PC-3 (cell line): ENCODE measurements at regions not wholly inside any gene's neighbourhood (a gene's known extent, or its start where the extent isn't known, plus 50 kb on each side); places are given as distances from the start of the nearest gene placed in this dataset.

Experiments
- ATAC-seq: fragments of 200-7000 bp; cut with Tn5 transposase; 2 replicates; pipeline ENCODE4 v1.9.1; 2020; ENCODE audit warnings: mild to moderate bottlenecking, moderate library complexity
- BruUV-seq: library from RNA; stranded (reverse); fragments of 400-500 nt; replicated peaks from 2 replicates; lab custom pipeline; 2021; lab: Mats Ljungman, UMichigan
- CTCF ChIA-PET: fragments of 300-600 bp; sonication (Branson Sonifier 250); formaldehyde crosslinking; loops from one replicate; lab custom pipeline; 2022; ENCODE audit warnings: antibody characterized with exemption; lab: Charles Lee
- POLR2A ChIA-PET: fragments of 300-600 bp; sonication (Branson Sonifier 250); formaldehyde crosslinking; loops from one replicate; lab custom pipeline; 2022; ENCODE audit warnings: antibody characterized with exemption; ENCODE audit not compliant: unreplicated experiment; lab: Charles Lee
- DNase-seq: peaks from one replicate; pipeline ENCODE4 v3.0.0-alpha.2; 2015
- H2AFZ ChIP-seq: fragments of 300-600 bp; sonication (generic); 2 replicates; pipeline ENCODE4 v1.6.0; 2016; ENCODE audit warnings: antibody characterized with exemption, low read length
- H3F3A ChIP-seq: fragments of 300-600 bp; sonication (generic); one replicate; pipeline ENCODE4 v1.6.0; 2017; ENCODE audit warnings: antibody characterized with exemption, low read length, control low read depth, mild to moderate bottlenecking; ENCODE audit not compliant: unreplicated experiment
- H3K27ac ChIP-seq: fragments of 300-600 bp; sonication (generic); 2 replicates; pipeline ENCODE4 v1.5.1; 2016; ENCODE audit warnings: mild to moderate bottlenecking, low read length
- H3K27me3 ChIP-seq: fragments of 300-600 bp; sonication (generic); 2 replicates; pipeline ENCODE4 v1.6.1; 2016; ENCODE audit warnings: low read length, mixed read lengths
- H3K36me3 ChIP-seq: fragments of 300-600 bp; sonication (generic); 2 replicates; pipeline ENCODE4 v1.6.1; 2016; ENCODE audit warnings: low read depth, mixed run types, low read length, mixed read lengths
- H3K4me1 ChIP-seq: fragments of 300-600 bp; sonication (generic); 2 replicates; pipeline ENCODE4 v1.5.1; 2016; ENCODE audit warnings: low read length; ENCODE audit not compliant: insufficient read depth
- H3K4me2 ChIP-seq: fragments of 300-600 bp; sonication (generic); 2 replicates; pipeline ENCODE4 v1.6.0; 2016; ENCODE audit warnings: low read length
- H3K4me3 ChIP-seq: fragments of 300-600 bp; sonication (generic); 2 replicates; pipeline ENCODE4 v1.5.1; 2016; ENCODE audit warnings: mild to moderate bottlenecking, low read length, mixed read lengths
- H3K79me2 ChIP-seq: fragments of 300-600 bp; sonication (generic); 2 replicates; pipeline ENCODE4 v1.6.1; 2017; ENCODE audit warnings: low read length, mixed read lengths
- H3K9ac ChIP-seq: fragments of 300-600 bp; sonication (generic); 2 replicates; pipeline ENCODE4 v1.6.0; 2016; ENCODE audit warnings: mild to moderate bottlenecking, low read length
- H3K9me2 ChIP-seq: fragments of 300-600 bp; sonication (generic); replicated peaks from 2 replicates; pipeline ENCODE4 v1.6.1; 2016; ENCODE audit warnings: mixed run types, low read length, mixed read lengths
- H3K9me3 ChIP-seq: fragments of 300-600 bp; sonication (generic); 2 replicates; pipeline ENCODE4 v1.6.1; 2016; ENCODE audit warnings: low read length, mixed read lengths
- H4K20me1 ChIP-seq: fragments of 300-600 bp; sonication (generic); 2 replicates; pipeline ENCODE4 v1.6.1; 2016; ENCODE audit warnings: low read length, mixed read lengths
- EZH2 ChIP-seq: fragments of 300-600 bp; sonication (generic); IDR thresholded peaks from one replicate; pipeline ENCODE4 v1.6.1; 2017; ENCODE audit warnings: antibody characterized with exemption, mild to moderate bottlenecking, low read length; ENCODE audit not compliant: unreplicated experiment
- EZH2phosphoT487 ChIP-seq: fragments of 300-600 bp; sonication (generic); IDR thresholded peaks from 2 replicates; pipeline ENCODE4 v1.6.1; 2018; ENCODE audit warnings: mild to moderate bottlenecking, antibody characterized with exemption, low read length, borderline replicate concordance
- intact Hi-C: fragments of 100-400 bp; cut with micrococcal nuclease; formaldehyde crosslinking; loops from 2 replicates; pipeline ENCODE4 v1.9.0; 2023
- TF ChIP-seq, protein P1 (sequence below): fragments of 300-600 bp; sonication (generic); conservative IDR thresholded peaks from 2 replicates; pipeline ENCODE4 v1.5.1; 2017; ENCODE audit warnings: antibody characterized with exemption, low read depth, mild to moderate bottlenecking, low read length

DNA sequence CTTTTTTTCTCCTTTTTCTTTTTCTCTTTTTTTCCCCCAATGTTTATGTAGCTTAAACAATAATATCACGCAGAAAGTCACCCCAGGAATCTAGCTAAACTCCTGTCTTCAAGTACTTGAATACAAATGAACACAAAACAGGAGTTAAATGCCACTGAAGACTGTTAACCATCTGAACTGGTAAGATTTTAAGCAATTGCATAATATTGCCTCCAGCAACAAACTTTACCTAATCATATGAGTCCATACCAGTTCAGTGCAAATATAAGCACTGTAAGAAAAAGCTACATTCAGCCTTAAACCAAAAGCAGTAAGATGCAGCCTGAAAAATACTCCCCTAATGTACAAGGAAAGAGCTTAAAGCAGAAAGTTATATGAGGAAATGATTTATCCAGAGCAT, 173.9 kb upstream of the TFAP2D start:
- H3K4me2 ChIP-seq: no peak overlapping the region
- no TSS peak for BruUV-seq
- no peaks in the 10 kb centered on the region for H3K9me3 ChIP-seq
- no peak overlapping the region for H3K9ac ChIP-seq
- H3K9me2 ChIP-seq: no peaks in the 10 kb centered on the region
- no peak for ATAC-seq
- POLR2A ChIA-PET: no interaction called here
- CTCF ChIA-PET: no interaction called here
- no peaks in the 10 kb centered on the region for H3K79me2 ChIP-seq
- TF ChIP-seq EZH2phosphoT487: no peak
- TF ChIP-seq EZH2: no peak
- TF ChIP-seq, protein P1, sequence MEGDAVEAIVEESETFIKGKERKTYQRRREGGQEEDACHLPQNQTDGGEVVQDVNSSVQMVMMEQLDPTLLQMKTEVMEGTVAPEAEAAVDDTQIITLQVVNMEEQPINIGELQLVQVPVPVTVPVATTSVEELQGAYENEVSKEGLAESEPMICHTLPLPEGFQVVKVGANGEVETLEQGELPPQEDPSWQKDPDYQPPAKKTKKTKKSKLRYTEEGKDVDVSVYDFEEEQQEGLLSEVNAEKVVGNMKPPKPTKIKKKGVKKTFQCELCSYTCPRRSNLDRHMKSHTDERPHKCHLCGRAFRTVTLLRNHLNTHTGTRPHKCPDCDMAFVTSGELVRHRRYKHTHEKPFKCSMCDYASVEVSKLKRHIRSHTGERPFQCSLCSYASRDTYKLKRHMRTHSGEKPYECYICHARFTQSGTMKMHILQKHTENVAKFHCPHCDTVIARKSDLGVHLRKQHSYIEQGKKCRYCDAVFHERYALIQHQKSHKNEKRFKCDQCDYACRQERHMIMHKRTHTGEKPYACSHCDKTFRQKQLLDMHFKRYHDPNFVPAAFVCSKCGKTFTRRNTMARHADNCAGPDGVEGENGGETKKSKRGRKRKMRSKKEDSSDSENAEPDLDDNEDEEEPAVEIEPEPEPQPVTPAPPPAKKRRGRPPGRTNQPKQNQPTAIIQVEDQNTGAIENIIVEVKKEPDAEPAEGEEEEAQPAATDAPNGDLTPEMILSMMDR: no peak
- H3K27me3 ChIP-seq: peaks cover 47% of the 10 kb centered on the region
- H4K20me1 ChIP-seq: no peaks in the 10 kb centered on the region
- H3K36me3 ChIP-seq: no peaks in the 10 kb centered on the region
- no peak overlapping the region for H2AFZ ChIP-seq
- intact Hi-C loops: no loop called here
- no peaks in the 10 kb centered on the region for H3F3A ChIP-seq
- no peak overlapping the region for H3K4me3 ChIP-seq
- no peaks in the 10 kb centered on the region for H3K4me1 ChIP-seq
- DNase-seq: no peak
- no peak overlapping the region for H3K27ac ChIP-seq

DNA sequence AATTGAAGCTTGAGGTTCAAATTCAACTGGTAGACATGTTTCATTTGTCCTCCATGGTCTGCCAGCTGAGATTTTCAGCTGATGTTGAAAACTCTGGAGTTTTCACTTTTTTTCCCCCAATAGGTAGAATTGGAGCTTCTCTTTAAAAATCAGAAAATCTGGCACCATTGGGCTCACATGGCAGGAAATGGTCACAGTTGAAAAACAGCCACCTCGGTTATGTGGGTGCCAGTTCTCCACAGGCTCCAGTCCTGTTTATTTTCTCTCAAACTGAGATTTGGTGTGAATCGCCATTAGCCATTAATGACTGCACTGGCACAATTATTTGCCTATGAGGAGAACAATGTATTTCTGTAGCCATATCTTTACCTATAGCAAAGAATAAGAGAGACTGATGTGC, 171.4 kb upstream of the TFAP2D start:
- POLR2A ChIA-PET: no interaction called here
- intact Hi-C loops: no loop called here
- DNase-seq (no peak), ATAC-seq (no peak)
- H3K27me3 ChIP-seq: peaks cover 50% of the 10 kb centered on the region
- no peak overlapping the region for H3K4me3 ChIP-seq
- H3K4me2 ChIP-seq: no peak overlapping the region
- no peaks in the 10 kb centered on the region for H3F3A ChIP-seq
- no peak overlapping the region for H2AFZ ChIP-seq
- H3K9me2 ChIP-seq: no peaks in the 10 kb centered on the region
- BruUV-seq: no TSS peak
- TF ChIP-seq EZH2phosphoT487 (no peak), EZH2 (no peak)
- TF ChIP-seq, protein P1: no peak
- no peaks in the 10 kb centered on the region for H3K79me2 ChIP-seq
- H4K20me1 ChIP-seq: no peaks in the 10 kb centered on the region
- no peaks in the 10 kb centered on the region for H3K4me1 ChIP-seq
- CTCF ChIA-PET: no interaction called here
- no peaks in the 10 kb centered on the region for H3K9me3 ChIP-seq
- no peak overlapping the region for H3K27ac ChIP-seq
- H3K36me3 ChIP-seq: no peaks in the 10 kb centered on the region
- no peak overlapping the region for H3K9ac ChIP-seq

DNA sequence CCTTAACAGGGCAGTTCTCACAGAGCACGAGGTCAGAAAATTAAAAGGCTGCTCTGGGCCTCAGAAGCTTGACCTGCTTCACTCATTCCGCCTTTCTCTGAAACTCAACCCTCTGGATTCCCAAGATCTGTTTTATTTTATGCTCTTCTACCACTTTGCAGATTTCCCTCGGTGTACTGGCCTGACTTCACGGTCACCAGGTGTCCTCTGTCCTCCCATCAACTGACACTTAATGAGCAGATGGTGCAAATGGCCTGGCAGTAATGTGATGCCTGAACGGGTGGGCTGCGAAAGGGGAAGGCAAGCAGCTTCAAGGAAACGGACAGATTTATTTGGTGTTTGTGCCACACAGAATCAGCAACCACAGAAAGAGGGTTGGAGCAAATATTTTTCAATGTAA, 169.7 kb upstream of the TFAP2D start:
- no peaks in the 10 kb centered on the region for H3K4me1 ChIP-seq
- no peak overlapping the region for H3K4me2 ChIP-seq
- H3K27me3 ChIP-seq: peaks cover 46% of the 10 kb centered on the region
- no peaks in the 10 kb centered on the region for H3F3A ChIP-seq
- no peaks in the 10 kb centered on the region for H4K20me1 ChIP-seq
- no peaks in the 10 kb centered on the region for H3K9me2 ChIP-seq
- CTCF ChIA-PET: no interaction called here
- H2AFZ ChIP-seq: no peak overlapping the region
- H3K9me3 ChIP-seq: no peaks in the 10 kb centered on the region
- no peak overlapping the region for H3K27ac ChIP-seq
- H3K9ac ChIP-seq: no peak overlapping the region
- no TSS peak for BruUV-seq
- TF ChIP-seq EZH2phosphoT487: no peak
- TF ChIP-seq, protein P1: no peak
- TF ChIP-seq EZH2: no peak
- H3K36me3 ChIP-seq: no peaks in the 10 kb centered on the region
- H3K79me2 ChIP-seq: no peaks in the 10 kb centered on the region
- DNase-seq (no peak), ATAC-seq (no peak)
- intact Hi-C loops: no loop called here
- POLR2A ChIA-PET: no interaction called here
- H3K4me3 ChIP-seq: no peak overlapping the region
